HTR-8/SVneo (cell line): ENCODE measurements at regions not wholly inside any gene's neighbourhood (a gene's known extent, or its start where the extent isn't known, plus 50 kb on each side); places are given as distances from the start of the nearest gene placed in this dataset.

ENCODE experiments used
- DNase-seq: peaks from one replicate; pipeline ENCODE4 v3.0.0; 2011; ENCODE audit warnings: low spot score, mixed read lengths; ENCODE audit not compliant: insufficient read length
- FAIRE-seq: peaks from 2 replicates; lab custom pipeline; 2011; peaks lifted over from hg19 to GRCh38; lab: Jason Lieb, UNC

- DNase-seq (no peak), FAIRE-seq (no peak)
These were observed 318.0 kb upstream of the PUM3 start for GRCh38 chr9:3161912-3162311.

DNA sequence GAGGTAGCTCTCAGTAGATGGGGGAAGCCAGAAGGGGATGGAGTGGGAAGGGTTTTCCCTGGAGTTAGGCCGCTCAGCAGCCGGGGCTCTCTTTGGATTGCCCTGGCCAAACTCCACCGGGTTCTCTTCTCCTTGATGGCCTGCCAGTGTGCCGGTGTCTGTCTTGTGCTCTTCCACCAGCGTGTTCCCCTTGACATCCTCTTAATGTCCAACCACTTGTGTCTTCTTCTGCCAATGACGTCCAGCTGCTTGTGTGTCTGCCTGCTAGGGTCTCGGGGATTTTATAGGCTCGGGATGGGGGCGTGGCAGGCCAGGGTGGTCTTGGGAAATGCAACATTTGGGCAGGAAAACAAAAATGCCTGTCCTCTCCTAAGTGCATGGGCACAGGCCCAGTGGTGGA, 313.1 kb upstream of the PUM3 start:
- DNase-seq: no peak
- FAIRE-seq: no peak

DNA sequence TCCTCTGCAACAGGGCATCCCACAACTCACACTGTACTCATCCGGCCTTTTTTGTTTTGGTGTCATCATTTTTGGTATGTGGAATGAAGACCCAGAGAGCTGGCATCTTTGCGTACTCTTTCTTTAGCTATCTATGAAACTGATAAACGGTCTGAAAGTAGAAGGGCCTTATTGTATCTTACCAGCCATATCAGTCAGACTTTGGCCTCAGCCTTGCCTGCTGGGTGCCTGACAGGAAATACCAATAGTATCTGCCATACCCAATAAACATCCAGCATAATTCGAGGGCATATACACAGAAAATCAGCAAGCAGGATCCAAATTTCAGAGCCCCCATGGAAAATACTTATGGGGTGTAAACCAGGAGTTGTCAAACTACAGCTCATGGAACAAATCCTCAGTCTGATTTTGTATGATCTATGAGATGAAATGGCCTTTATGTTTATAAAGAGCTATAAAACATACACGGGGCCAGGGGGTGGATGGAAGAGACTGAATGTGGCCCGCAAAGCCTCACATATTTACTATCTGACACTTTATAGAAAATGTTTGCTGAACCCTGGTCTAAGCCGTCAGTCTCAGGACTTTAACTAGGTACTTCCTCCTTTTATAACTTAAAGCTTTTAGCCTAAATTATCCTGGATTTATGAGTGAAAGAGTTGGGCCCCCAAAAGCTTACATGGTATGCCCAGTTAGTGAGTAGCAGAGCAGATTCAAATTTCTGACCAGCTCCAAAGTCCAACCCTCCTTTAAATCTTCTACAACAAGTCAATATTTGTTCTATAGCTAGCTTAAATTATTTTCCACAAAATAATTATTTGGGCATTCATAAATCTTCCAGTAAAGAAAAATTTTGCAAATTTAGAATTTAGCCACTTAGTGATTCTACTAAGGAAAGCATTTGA, 308.0 kb upstream of the PUM3 start:
- FAIRE-seq (no peak), DNase-seq (no peak)

DNA sequence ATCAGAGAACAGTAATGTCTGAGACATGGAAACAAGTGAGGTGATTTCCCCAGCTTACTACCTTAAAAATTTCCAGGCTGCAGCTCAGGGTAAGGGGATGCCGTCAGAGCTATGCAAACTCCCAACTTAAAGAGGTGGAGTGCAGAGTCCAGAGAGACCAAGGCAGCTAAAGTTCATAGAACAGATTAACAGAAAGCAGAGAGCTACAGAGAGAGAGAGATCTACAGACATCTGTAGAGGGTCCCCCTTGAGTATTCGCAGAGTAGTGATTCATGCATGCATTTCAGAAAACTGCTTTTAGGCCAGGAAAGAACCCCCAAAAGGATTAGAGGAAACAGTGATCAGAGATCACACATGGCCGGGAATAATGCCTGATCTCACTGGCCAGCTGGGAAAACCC, 306.2 kb upstream of the PUM3 start:
- no peak for DNase-seq
- no peak for FAIRE-seq

- no peak for FAIRE-seq
- DNase-seq: no peak
These were observed 294.6 kb upstream of the PUM3 start for GRCh38 chr9:3138231-3139229.

DNA sequence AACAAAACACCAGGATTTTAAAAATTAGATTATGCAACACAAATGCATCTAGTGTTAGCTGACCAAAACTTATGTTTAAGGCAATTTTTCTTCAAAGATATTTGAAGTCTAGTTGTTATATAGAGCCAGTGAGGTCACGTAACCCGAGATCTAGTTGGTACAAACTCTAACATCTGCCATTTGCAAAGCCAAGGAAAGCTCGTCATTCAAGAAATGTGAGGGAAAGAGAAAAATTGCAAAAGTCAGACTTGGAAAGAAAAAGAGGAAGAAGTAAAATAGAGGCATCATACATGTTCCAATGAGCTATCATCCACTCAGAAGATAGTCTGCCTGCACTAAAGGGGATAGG, 293.4 kb upstream of the PUM3 start:
- no peak for FAIRE-seq
- DNase-seq: peak; percentile 15

GRCh38 chr9:3136686-3137346, 292.9 kb upstream of the PUM3 start:
- no peak for FAIRE-seq

GRCh38 chr9:3136230-3136629, 292.3 kb upstream of the PUM3 start:
- no peak for FAIRE-seq

More at GRCh38 chr9:3136686-3137346, 292.9 kb upstream of the PUM3 start:
- peak; percentile 28 for DNase-seq

DNA sequence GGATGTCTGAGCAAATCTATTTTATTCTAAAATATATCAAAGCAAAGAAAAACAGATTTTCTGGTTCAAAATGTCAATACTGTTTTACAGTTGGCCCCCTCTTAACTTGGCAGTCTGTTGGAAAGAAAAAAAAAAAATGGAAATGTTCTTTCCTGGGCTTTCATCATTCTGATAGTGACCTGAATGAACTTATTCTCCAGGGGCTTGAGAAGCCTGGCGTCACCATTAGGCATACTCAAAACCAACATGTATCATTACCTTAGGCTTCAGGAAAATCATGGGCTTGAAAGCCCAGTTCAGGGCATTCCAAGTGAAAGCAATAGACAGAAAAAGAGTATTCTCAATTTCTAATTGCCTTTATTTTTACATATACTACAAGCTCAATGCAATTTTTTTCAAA, 283.7 kb upstream of the PUM3 start:
- FAIRE-seq (no peak), DNase-seq (no peak)

More at GRCh38 chr9:3136230-3136629, 292.3 kb upstream of the PUM3 start:
- DNase-seq: no peak

GRCh38 chr9:3125602-3126405, 281.9 kb upstream of the PUM3 start:
- DNase-seq (no peak), FAIRE-seq (peak; percentile 38)

DNA sequence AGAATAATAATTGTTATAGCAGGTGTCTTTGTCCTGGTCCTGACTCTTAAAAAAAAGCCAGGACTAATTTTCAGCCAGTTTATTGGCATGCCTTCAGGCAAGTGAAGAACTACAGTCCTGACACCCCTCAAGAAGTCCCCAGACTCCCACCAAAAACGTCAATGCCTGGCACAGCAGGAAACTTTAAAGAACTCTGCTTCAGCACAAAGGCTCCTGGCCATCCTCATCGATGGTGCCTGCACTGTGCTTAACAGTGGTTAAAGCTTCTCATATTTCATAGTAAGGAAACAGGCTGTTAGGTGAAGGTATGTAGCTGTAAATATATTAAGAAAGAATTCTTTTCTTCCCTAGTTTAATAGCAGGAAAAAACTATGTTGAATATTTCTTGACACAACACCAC, 280.1 kb upstream of the PUM3 start:
- no peak for FAIRE-seq
- no peak for DNase-seq

DNA sequence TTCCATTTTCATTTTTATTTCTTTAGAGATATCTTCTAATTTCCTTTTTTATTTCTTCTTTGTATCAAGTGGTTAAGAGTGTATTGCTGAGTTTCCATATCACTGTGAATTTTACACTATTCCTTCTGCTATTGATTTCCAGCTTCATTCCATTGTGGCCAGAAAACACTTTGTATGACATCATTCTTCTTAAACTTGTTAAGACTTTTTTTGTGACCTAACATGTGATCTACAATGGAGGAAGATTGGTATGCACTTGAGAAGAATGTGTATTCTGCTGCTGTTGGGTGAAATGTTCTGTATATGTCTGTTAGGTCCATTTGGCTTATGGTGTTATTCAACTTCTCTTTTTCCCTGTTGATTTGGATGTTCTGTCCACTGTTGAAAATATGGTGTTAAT, 274.2 kb upstream of the PUM3 start:
- peak; percentile 51 for FAIRE-seq
- DNase-seq: no peak

DNA sequence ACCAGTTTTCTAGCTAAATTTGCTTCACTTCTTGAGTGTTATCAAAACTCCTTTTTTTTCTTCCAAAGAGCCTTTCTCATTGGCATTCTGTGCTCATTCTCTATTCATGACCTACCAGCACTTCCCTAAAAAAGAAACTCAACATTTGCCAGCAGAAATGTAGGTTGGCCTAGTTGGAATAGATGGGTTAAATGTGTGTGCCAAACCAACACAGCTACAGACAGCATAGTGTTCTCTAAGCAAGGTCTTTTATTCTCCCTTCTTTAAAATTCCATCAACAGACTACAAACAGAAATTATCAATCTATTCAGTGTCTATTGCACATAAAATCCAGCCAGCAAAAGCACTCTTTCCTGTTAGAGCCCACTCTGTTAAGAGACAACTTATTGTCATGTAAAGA, 255.8 kb upstream of the PUM3 start:
- FAIRE-seq: no peak
- no peak for DNase-seq

- FAIRE-seq (no peak), DNase-seq (no peak)
These were observed 244.3 kb upstream of the PUM3 start for GRCh38 chr9:3088219-3088618.

- FAIRE-seq (no peak), DNase-seq (no peak)
These were observed 243.8 kb upstream of the PUM3 start for GRCh38 chr9:3087697-3088096.

DNA sequence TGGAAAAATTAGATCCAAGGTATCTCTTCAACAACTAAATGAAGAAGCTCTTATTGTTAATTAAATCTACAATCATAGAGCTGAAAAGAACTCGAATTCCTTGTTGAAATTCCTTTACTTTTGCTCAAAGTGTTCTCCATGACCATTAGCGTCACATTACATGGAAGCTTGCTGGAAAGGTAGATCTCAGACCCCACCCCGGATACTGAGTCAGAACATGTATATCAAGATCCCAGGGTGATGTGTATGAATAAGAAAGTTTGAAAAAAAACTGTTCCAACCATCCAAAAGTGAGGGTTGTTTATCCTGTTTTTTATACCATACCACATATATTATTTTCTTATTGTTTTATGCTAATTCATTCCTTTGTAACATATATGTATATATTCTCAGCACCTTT, 237.1 kb upstream of the PUM3 start:
- DNase-seq: no peak
- no peak for FAIRE-seq

DNA sequence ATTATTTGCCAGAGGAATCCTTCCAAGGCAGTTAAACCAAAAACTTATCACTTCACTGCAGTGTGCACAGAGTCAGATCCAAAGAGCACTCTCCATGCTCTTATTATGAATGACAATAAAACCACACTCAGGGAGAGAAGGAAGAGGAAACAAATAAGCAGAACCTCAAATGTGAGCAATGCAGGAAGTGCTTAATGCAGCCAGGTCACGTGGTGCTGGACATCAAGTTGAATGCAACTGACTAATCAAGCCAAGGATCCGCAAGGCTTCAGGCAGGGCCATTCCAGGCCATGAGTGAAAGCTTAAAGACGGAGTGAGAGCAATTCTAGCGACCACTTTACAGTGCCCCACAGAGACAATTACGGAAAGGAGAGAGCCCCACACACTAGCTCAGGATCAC, 230.4 kb upstream of the PUM3 start:
- FAIRE-seq (no peak), DNase-seq (no peak)

- no peak for FAIRE-seq
- no peak for DNase-seq
These were observed 222.7 kb upstream of the PUM3 start for GRCh38 chr9:3066591-3066990.

DNA sequence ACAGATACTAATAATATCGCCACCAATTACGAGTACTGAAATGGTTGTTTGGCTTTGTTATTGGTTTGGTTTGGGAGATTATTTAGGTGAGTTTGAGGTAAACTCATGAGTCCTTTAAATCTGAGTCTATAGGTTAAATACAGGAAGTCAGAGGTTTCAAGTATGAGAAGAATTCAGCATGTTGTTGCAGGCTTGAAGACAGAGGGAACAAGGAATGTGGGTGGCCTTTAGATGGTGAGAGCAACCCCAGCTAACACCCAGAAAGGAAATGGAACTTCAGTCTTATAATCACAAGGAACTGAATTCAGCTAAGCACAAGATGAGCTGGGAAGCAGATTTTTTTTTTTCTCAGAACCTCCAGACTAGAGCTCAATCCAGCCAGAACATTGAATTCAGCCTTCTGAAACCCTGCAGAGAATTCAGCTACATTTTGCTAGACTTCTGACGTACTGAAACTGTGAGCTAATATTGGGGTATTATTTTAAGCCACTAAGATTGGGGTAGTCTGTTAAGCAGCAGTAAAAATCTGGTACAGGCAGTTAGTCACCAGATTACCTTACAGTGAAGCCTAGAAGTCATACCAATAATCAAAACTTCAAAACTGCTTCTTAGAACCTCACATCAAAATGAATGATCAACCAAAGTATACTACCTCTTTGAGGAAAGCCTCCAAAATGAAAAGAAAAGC, 216.0 kb upstream of the PUM3 start:
- DNase-seq (peak; percentile 10), FAIRE-seq (no peak)
